Liver (tissue), 8 donors: ENCODE measurements at regions not wholly inside any gene's neighbourhood (a gene's known extent, or its start where the extent isn't known, plus 50 kb on each side); places are given as distances from the start of the nearest gene placed in this dataset.

ENCODE experiments used
- DNase-seq: peaks from one replicate; pipeline ENCODE4 v3.0.0-alpha.2; 2017; ENCODE audit warnings: low spot score
- H3K27ac ChIP-seq, 2 donors: one replicate each; pipeline ENCODE4 v1.7.0; 2013; ENCODE audit warnings: inconsistent platforms in 2 of 2, low read length in 2 of 2, control low read depth in 1 of 2, low read depth in 1 of 2, mild to moderate bottlenecking in 1 of 2
- H3K27me3 ChIP-seq, 4 donors: one replicate each; pipeline versions ENCODE4 v1.6.1 to v1.7.0; 2013; ENCODE audit warnings: low read length in 3 of 4, inconsistent platforms in 1 of 4, mild to moderate bottlenecking in 1 of 4, moderate library complexity in 1 of 4; ENCODE audit not compliant: control insufficient read depth in 4 of 4, insufficient read depth in 4 of 4
- H3K36me3 ChIP-seq, 4 donors: one replicate each; pipeline versions ENCODE4 v1.6.1 to v1.7.0; 2013; ENCODE audit warnings: low read length in 3 of 4, mild to moderate bottlenecking in 3 of 4, low read depth in 1 of 4, moderate library complexity in 1 of 4; ENCODE audit not compliant: control insufficient read depth in 4 of 4, insufficient read depth in 3 of 4
- H3K4me1 ChIP-seq, 4 donors: one replicate each; pipeline versions ENCODE4 v1.6.1 to v1.7.0; 2013; ENCODE audit warnings: low read length in 3 of 4, mild to moderate bottlenecking in 3 of 4, moderate library complexity in 1 of 4; ENCODE audit not compliant: control insufficient read depth in 4 of 4, insufficient read depth in 4 of 4
- H3K4me3 ChIP-seq, 3 donors: one replicate each; pipeline versions ENCODE4 v1.6.1 to v1.7.0; 2013; ENCODE audit warnings: low read length in 3 of 3, control low read depth in 1 of 3, low read depth in 1 of 3, mild to moderate bottlenecking in 1 of 3
- H3K9ac ChIP-seq, 2 donors: one replicate each; pipeline ENCODE4 v1.7.0; 2013; ENCODE audit warnings: low read length in 2 of 2, mild to moderate bottlenecking in 2 of 2, moderate library complexity in 2 of 2, control low read depth in 1 of 2, low read depth in 1 of 2
- H3K9me3 ChIP-seq, 4 donors: one replicate each; pipeline versions ENCODE4 v1.6.1 to v1.7.0; 2013; ENCODE audit warnings: low read length in 3 of 4; ENCODE audit not compliant: control insufficient read depth in 4 of 4
- FOXA1 ChIP-seq: IDR thresholded peaks from 2 replicates; pipeline ENCODE4 v1.6.1; 2016; ENCODE audit warnings: antibody characterized with exemption
- FOXA2 ChIP-seq: IDR thresholded peaks from 2 replicates; pipeline ENCODE4 v1.6.1; 2016; ENCODE audit warnings: antibody characterized with exemption
- GABPA ChIP-seq, 2 donors: IDR thresholded peaks in 1 of 2; conservative IDR thresholded peaks in 1 of 2; 2 replicates each; pipeline ENCODE4 v1.6.1; 2016; ENCODE audit warnings: antibody characterized with exemption in 2 of 2, mild to moderate bottlenecking in 1 of 2, moderate library complexity in 1 of 2
- HNF4A ChIP-seq, 2 donors: conservative IDR thresholded peaks; 2 replicates each; pipeline ENCODE4 v1.6.1; 2016; ENCODE audit warnings: antibody characterized with exemption in 2 of 2, mild to moderate bottlenecking in 2 of 2
- HNF4G ChIP-seq: IDR thresholded peaks from 2 replicates; pipeline ENCODE4 v1.6.1; 2016; ENCODE audit warnings: antibody characterized with exemption
- JUND ChIP-seq, 2 donors: IDR thresholded peaks; 2 replicates each; pipeline ENCODE4 v1.6.1; 2016; ENCODE audit warnings: antibody characterized with exemption in 2 of 2
- RXRA ChIP-seq, 2 donors: IDR thresholded peaks; 2 replicates each; pipeline ENCODE4 v1.6.1; 2017 to 2018; ENCODE audit warnings: antibody characterized with exemption in 2 of 2, mild to moderate bottlenecking in 1 of 2
- SP1 ChIP-seq: IDR thresholded peaks from 2 replicates; pipeline ENCODE4 v1.6.1; 2018; ENCODE audit warnings: antibody characterized with exemption, mild to moderate bottlenecking
- YY1 ChIP-seq: IDR thresholded peaks from 2 replicates; pipeline ENCODE4 v1.6.1; 2016; ENCODE audit warnings: antibody characterized with exemption, mild to moderate bottlenecking
- WGBS: extraction: QIAGEN DNeasy Blood & Tissue Kit; methylation state at CpG from one replicate; pipeline ENCODE4 v1.1.7; 2013; 5-methylcytosine and 5-hydroxymethylcytosine counted together
- TF ChIP-seq, protein P1 (sequence below): IDR thresholded peaks from 2 replicates; pipeline ENCODE4 v1.6.1; 2016; ENCODE audit warnings: antibody characterized with exemption, mild to moderate bottlenecking
- TF ChIP-seq, protein P2 (sequence below): IDR thresholded peaks from 2 replicates; pipeline ENCODE4 v1.6.1; 2016; ENCODE audit warnings: antibody characterized with exemption
- TF ChIP-seq, protein P3 (sequence below): IDR thresholded peaks from 2 replicates; pipeline ENCODE4 v1.6.1; 2016; ENCODE audit warnings: antibody characterized with exemption
- TF ChIP-seq, protein P4 (sequence below): fragments of 150-350 bp; IDR thresholded peaks from 2 replicates; pipeline ENCODE4 v1.5.1; 2017; ENCODE audit warnings: improper control_type of control experiment, low read depth, low read length; ENCODE audit not compliant: missing input control
- donor health status: healthy.
- donor health status: healthy.
- donor health status: healthy.
- donor health status: healthy.
- donor health status: healthy.

DNA sequence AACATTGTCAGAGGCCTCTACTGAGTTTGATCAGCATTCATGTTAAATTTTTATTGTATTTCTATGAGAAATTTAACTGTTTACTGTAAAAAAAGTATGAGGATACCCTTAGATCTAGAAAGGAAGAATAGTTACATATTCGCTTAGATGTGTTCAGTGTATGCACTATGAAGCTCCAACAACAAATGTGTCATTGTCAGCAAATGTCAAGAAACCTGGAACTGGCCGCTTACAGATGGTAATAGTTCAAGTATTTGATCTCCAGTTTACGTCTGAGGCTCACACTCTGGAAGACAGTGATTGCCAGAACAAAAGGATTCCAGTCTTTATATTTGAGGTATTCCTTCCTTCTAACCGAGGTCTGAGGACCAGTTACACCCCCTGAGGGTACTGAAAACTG is 921.2 kb upstream of the LRRTM1 start (continued):
- TF ChIP-seq, protein P1, sequence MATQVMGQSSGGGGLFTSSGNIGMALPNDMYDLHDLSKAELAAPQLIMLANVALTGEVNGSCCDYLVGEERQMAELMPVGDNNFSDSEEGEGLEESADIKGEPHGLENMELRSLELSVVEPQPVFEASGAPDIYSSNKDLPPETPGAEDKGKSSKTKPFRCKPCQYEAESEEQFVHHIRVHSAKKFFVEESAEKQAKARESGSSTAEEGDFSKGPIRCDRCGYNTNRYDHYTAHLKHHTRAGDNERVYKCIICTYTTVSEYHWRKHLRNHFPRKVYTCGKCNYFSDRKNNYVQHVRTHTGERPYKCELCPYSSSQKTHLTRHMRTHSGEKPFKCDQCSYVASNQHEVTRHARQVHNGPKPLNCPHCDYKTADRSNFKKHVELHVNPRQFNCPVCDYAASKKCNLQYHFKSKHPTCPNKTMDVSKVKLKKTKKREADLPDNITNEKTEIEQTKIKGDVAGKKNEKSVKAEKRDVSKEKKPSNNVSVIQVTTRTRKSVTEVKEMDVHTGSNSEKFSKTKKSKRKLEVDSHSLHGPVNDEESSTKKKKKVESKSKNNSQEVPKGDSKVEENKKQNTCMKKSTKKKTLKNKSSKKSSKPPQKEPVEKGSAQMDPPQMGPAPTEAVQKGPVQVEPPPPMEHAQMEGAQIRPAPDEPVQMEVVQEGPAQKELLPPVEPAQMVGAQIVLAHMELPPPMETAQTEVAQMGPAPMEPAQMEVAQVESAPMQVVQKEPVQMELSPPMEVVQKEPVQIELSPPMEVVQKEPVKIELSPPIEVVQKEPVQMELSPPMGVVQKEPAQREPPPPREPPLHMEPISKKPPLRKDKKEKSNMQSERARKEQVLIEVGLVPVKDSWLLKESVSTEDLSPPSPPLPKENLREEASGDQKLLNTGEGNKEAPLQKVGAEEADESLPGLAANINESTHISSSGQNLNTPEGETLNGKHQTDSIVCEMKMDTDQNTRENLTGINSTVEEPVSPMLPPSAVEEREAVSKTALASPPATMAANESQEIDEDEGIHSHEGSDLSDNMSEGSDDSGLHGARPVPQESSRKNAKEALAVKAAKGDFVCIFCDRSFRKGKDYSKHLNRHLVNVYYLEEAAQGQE = no peak

DNA sequence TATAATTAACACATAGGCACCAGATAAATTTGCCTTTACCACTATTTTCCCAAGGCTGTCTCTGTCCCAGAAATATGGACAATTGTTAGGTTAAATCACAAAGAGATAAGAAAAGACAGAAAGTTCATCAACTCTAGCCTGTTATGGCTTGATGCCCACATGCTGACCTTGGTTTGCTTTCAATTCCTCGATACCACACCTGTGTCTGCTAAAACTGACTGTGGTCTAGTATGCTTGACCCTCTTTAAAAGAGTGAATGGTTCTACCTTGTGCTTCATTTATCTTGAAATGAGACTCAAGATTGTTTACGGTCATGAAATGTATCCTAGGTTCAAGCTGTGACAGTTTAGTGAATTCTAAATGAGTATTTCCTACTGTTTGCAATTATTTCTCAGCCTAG is 909.0 kb upstream of the LRRTM1 start:
- Histone ChIP-seq H3K9ac (no peak overlapping the region), H3K4me3 (no peak overlapping the region), H3K36me3 (no peaks in the 10 kb centered on the region), H3K4me1 (no peaks in the 10 kb centered on the region), H3K27me3 (no peaks in the 10 kb centered on the region), H3K9me3 (no peaks in the 10 kb centered on the region), H3K27ac (no peak overlapping the region)
- DNase-seq = no peak
- WGBS = 68% methylated on average over 2 of the region's 2 CpGs
- TF ChIP-seq GABPA (IDR thresholded peaks at IDR 0.05 in 1 of 2, conservative IDR thresholded peaks at IDR 0.05 in 1 of 2) (no peak), RXRA (IDR thresholded peaks at IDR 0.05) (no peak), FOXA1 (no peak), HNF4A (conservative IDR thresholded peaks at IDR 0.05) (no peak), YY1 (no peak), SP1 (no peak), JUND (IDR thresholded peaks at IDR 0.05) (no peak), FOXA2 (no peak), HNF4G (no peak)
- TF ChIP-seq, protein P1 = no peak
- TF ChIP-seq, protein P2, sequence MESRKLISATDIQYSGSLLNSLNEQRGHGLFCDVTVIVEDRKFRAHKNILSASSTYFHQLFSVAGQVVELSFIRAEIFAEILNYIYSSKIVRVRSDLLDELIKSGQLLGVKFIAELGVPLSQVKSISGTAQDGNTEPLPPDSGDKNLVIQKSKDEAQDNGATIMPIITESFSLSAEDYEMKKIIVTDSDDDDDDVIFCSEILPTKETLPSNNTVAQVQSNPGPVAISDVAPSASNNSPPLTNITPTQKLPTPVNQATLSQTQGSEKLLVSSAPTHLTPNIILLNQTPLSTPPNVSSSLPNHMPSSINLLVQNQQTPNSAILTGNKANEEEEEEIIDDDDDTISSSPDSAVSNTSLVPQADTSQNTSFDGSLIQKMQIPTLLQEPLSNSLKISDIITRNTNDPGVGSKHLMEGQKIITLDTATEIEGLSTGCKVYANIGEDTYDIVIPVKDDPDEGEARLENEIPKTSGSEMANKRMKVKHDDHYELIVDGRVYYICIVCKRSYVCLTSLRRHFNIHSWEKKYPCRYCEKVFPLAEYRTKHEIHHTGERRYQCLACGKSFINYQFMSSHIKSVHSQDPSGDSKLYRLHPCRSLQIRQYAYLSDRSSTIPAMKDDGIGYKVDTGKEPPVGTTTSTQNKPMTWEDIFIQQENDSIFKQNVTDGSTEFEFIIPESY = no peak
- TF ChIP-seq, protein P3, sequence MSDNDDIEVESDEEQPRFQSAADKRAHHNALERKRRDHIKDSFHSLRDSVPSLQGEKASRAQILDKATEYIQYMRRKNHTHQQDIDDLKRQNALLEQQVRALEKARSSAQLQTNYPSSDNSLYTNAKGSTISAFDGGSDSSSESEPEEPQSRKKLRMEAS = no peak
- TF ChIP-seq, protein P4, sequence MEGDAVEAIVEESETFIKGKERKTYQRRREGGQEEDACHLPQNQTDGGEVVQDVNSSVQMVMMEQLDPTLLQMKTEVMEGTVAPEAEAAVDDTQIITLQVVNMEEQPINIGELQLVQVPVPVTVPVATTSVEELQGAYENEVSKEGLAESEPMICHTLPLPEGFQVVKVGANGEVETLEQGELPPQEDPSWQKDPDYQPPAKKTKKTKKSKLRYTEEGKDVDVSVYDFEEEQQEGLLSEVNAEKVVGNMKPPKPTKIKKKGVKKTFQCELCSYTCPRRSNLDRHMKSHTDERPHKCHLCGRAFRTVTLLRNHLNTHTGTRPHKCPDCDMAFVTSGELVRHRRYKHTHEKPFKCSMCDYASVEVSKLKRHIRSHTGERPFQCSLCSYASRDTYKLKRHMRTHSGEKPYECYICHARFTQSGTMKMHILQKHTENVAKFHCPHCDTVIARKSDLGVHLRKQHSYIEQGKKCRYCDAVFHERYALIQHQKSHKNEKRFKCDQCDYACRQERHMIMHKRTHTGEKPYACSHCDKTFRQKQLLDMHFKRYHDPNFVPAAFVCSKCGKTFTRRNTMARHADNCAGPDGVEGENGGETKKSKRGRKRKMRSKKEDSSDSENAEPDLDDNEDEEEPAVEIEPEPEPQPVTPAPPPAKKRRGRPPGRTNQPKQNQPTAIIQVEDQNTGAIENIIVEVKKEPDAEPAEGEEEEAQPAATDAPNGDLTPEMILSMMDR = no peak
